Prostate gland (tissue), 2 donors: ENCODE measurements at regions not wholly inside any gene's neighbourhood (a gene's known extent, or its start where the extent isn't known, plus 50 kb on each side); places are given as distances from the start of the nearest gene placed in this dataset.

ENCODE experiments used
- POLR2A ChIP-seq: fragments of 450-650 bp; IDR thresholded peaks from one replicate; pipeline ENCODE4 v1.6.1; 2016; ENCODE audit warnings: antibody characterized with exemption, mild to moderate bottlenecking
- TF ChIP-seq, protein P1 (sequence below), 4 experiments: fragments of 200-600 bp in 2 of 4; fragments of 450-650 bp in 2 of 4; sonication (generic) in 2 of 4; IDR thresholded peaks; 1 replicate in 3 of 4; 2 replicates in 1 of 4; pipeline ENCODE4 v1.5.1; 2016 to 2019; ENCODE audit warnings: antibody characterized with exemption in 4 of 4, mild to moderate bottlenecking in 2 of 4, moderate library complexity in 2 of 4

DNA sequence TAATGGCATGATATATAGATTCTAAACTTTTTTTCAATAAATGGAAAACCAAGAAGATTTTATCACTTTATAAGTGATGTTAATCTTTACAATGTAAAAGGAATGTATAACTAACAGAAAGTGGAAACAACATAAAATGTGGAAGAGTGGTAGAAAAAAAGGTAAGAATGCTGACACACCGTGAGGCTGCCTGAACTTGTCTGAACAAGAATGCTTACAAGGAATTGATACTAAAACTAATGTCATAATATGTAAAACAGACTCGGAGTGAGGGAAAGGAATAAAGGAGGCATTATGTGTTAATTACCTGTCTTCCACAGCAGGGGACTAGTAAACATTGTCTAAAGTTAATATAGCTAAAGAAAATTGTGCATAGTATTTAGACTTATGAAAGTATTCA is 958.8 kb upstream of the TMEFF2 start:
- TF ChIP-seq, protein P1, sequence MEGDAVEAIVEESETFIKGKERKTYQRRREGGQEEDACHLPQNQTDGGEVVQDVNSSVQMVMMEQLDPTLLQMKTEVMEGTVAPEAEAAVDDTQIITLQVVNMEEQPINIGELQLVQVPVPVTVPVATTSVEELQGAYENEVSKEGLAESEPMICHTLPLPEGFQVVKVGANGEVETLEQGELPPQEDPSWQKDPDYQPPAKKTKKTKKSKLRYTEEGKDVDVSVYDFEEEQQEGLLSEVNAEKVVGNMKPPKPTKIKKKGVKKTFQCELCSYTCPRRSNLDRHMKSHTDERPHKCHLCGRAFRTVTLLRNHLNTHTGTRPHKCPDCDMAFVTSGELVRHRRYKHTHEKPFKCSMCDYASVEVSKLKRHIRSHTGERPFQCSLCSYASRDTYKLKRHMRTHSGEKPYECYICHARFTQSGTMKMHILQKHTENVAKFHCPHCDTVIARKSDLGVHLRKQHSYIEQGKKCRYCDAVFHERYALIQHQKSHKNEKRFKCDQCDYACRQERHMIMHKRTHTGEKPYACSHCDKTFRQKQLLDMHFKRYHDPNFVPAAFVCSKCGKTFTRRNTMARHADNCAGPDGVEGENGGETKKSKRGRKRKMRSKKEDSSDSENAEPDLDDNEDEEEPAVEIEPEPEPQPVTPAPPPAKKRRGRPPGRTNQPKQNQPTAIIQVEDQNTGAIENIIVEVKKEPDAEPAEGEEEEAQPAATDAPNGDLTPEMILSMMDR (IDR thresholded peaks at IDR 0.05): no peak
- no peak for TF ChIP-seq POLR2A
